ENCODE measurements at regions not wholly inside any gene's neighbourhood (a gene's known extent, or its start where the extent isn't known, plus 50 kb on each side); places are given as distances from the start of the nearest gene placed in this dataset.

GRCh38 chr13:110799246-110800236 lies 86.0 kb downstream of the ING1 start:
- TF ChIP-seq HNRNPL (IDR thresholded peaks at IDR 0.05; ENCODE audit: low read depth, low read length) (no peak), RBM22 (IDR thresholded peaks at IDR 0.05; ENCODE audit: low read depth, low read length, poor library complexity, severe bottlenecking) (no peak), FIP1L1 (IDR thresholded peaks at IDR 0.05; ENCODE audit: low read depth, low read length, poor library complexity, severe bottlenecking) (no peak), ZNF318 (IDR thresholded peaks at IDR 0.05; ENCODE audit: borderline replicate concordance in 1 of 2, low read depth in 1 of 2) (no peak), ZNF324 (CRISPR knock-in tag; IDR thresholded peaks at IDR 0.05) (no peak), ZNF384 (IDR thresholded peaks at IDR 0.05; ENCODE audit: low read depth, low read length) (no peak)
